ENCODE measurements at regions not wholly inside any gene's neighbourhood (a gene's known extent, or its start where the extent isn't known, plus 50 kb on each side); places are given as distances from the start of the nearest gene placed in this dataset.

DNA sequence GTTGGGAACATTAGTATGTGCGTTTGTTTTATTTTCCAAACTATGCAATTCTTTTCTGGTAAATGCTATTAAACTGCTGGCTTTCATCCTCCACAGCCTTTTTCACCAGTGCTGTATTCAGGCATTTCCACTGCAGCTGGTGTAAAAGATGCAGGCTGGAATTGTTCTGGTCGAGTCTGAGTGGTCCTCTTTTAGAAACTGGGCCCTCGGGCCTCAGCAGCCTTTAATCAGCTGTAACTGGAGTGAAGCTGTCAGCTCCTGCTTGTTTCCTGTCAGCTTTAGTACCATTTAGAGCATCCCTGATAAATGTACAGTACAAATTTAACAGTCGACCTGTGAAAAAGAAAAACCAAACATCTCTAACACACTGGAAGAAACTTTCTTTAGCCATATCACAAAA, 979.6 kb downstream of the TFAP2A start:
- no peak for DNase-seq

GRCh38 chr6:9431945-9432344, 982.9 kb downstream of the TFAP2A start:
- no peak for DNase-seq

GRCh38 chr6:9428421-9429172, 986.3 kb downstream of the TFAP2A start:
- no peak for DNase-seq

DNA sequence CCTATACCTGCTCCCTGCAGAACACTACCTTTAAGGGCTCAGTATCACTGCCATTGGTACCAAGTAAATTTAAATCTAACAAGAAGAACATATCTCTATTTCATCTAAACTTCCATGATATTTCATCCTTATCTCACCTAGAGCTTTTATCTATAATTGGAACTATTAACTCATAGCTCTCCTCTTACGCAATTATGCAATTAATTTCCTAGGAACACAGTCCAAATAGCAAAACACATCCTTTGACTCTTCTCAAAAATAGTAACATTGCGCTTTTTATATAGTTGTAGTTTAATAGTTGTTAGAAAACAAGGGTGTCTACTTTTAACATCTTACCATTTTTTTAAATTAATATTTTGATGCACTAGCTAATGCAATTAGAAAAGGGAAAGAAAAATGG, 986.8 kb upstream of the SLC35B3 start:
- no peak for DNase-seq

- no peak for DNase-seq
Observed at GRCh38 chr6:9420316-9421015, 985.1 kb upstream of the SLC35B3 start.

GRCh38 chr6:9417400-9417799, 982.1 kb upstream of the SLC35B3 start:
- no peak for DNase-seq

- no peak for DNase-seq
Observed at GRCh38 chr6:9412951-9413559, 977.7 kb upstream of the SLC35B3 start.

DNA sequence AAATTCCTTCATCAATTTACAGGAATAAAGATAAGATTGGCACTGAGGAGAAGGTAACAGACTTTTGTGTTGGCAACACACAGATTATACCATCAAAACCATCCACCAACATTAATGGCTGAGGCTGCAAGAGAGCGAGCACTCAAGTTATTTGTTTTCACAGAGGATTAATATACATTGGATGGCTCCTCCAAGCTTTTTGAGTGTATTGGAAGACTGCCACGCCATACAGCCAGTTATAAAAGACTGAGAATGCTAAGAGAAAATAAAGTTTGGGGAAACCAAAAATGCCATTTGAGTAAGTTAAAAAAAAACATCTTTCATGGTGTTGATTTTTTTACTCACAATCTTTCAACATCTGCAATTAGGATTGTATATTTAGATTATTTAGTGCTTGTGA, 973.8 kb upstream of the SLC35B3 start:
- no peak for DNase-seq

- no peak for DNase-seq
Observed at GRCh38 chr6:9408402-9409117, 973.2 kb upstream of the SLC35B3 start.

GRCh38 chr6:9405825-9406224, 970.5 kb upstream of the SLC35B3 start:
- DNase-seq, result no peak

DNA sequence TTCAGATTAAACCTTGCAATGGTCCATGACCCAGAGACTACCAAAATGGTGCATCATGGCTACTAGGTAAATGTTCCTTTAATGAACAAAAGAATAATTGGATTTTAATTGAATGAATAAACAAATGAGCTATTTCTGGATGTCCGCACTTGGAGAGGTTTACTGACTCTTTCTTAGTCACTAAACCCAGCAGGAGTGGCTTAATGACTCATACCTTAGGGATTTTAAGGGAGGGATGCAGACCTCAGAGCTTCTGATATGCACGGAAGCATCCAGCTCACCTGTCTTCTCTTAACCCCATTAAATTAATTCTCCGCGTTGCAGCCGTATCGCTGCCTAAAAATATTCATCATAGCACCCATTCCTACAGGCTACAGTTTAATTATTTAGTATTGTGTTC, 970.0 kb upstream of the SLC35B3 start:
- no peak for DNase-seq

DNA sequence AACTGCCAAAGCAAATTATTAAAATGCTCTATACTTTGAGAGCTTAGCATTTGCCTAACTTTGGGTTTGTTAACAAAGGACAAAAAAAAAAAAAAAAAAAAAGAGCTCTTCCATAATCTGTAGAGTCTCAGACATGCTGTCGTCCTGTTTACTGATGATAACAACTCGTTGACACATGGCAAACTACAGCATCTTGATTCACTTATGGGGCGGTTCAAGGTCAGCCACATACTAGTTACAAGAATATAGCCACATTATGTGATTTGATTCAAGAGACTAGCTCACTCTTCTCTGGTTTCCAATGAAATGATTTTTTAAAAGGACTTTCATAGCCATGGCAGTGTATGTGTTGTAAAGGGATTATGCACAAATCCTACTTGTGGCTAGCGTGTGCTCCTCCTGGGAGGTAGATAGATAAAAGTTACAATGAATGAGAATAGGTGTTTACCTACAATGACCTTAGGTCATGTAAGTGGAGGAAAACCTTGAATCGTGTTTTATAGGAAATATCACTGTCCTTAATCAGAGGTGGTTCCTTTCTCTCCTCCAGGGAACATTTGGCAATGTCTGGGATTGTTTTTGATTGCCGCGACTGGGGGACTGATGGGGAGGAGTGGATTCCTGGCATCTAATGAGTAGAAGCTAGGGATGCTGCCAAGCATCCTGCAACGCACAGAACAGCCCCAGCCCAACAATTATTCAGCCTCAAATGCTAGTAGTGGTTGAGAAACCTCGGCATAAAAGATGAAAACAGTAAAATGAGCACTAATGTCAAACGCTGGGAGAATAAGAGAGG, 969.2 kb upstream of the SLC35B3 start:
- no peak for DNase-seq

GRCh38 chr6:9403736-9404135, 968.4 kb upstream of the SLC35B3 start:
- no peak for DNase-seq

- DNase-seq, result no peak
Observed at GRCh38 chr6:9401960-9402359, 966.6 kb upstream of the SLC35B3 start.

- DNase-seq, result no peak
Observed at GRCh38 chr6:9399916-9400315, 964.6 kb upstream of the SLC35B3 start.

GRCh38 chr6:9398767-9399373, 963.5 kb upstream of the SLC35B3 start:
- DNase-seq, result no peak

DNA sequence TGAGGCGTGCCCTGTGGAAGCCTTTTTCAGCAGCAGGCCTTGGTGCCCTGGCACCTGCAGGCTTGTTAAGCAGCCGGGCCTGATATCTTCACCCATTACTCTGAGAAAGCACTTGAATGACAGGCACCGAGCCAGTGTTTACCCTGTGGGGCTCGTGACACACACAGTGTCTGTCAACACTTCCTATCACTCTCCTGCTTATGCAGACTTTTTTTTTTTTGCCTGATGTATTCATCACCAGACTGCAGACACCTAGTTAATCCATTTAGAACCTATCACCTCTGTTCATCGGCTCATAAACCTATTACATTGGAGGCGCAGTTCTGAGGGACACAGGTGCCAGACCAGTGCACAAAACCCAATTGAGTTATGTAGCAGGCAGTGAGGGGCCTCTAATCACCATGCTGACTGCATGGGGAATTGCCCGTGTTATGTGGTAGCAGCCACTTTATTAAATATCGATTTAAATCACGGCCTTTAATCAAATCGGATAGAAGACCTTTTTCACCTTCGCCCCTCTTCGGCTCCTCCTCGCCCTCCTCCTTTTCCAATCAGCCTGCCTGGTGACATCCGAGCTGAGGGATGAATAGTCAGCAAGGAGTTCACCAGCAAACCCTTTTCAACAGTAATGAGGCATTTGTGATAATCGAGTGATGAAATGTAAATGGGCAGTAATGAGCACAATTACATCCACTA, 962.9 kb upstream of the SLC35B3 start:
- DNase-seq, result no peak

- DNase-seq, result no peak
Observed at GRCh38 chr6:9388596-9388995, 953.3 kb upstream of the SLC35B3 start.

GRCh38 chr6:9380568-9380967, 945.2 kb upstream of the SLC35B3 start:
- no peak for DNase-seq

- DNase-seq, result no peak
Observed at GRCh38 chr6:9373308-9373707, 938.0 kb upstream of the SLC35B3 start.

GRCh38 chr6:9370480-9370879, 935.1 kb upstream of the SLC35B3 start:
- no peak for DNase-seq

DNA sequence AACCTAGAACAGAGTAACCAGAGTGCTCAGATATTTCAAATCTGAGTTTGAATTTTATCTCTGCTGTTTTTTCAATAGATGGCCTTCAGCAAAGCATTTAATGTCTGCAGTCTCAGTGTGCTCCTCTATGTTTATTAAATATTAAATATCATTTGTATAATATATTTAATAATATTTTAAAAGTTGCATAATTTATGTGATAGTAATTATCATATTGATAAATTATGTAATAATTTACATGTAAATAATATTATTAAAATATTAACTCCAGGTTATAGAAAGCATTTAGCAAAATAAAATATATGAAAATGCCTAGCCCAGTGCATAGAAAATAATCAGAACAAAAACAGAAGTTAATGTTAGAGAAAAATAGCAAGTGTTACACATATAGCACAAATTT, 930.0 kb upstream of the SLC35B3 start:
- no peak for DNase-seq
